ENCODE measurements at regions not wholly inside any gene's neighbourhood (a gene's known extent, or its start where the extent isn't known, plus 50 kb on each side); places are given as distances from the start of the nearest gene placed in this dataset.

DNA sequence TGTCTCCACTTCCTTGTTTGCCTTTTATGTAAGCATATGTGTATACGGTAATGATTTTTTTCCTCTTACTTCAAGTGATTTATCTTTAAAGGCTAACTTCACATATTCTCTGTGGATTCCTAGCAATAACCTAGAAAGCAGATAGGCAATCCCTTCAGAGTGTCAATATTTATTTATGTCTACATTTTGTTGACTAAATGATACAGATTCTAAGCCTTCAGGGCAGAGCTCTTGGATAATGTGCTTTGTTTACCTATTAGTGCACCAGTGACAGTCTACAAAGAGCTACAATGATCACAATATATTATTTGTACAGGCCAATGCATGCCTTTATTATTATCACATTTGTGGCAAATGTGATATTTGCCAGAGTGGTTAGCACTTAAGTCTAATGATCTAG is 406.2 kb downstream of the EFNB2 start:
- Histone ChIP-seq H2AFZ (replicated peaks; ENCODE audit: low read length, poor library complexity) (no peak overlapping the region), H4K8ac (ENCODE audit: low read depth in 2 of 2, low read length in 2 of 2) (no peak overlapping the region), H3K18ac (ENCODE audit: low read depth, low read length) (no peak overlapping the region), H2AK9ac (replicated peaks; ENCODE audit: low read depth, low read length, poor library complexity) (no peak overlapping the region), H4K20me1 (ENCODE audit: insufficient read depth, low read length) (no peaks in the 10 kb centered on the region), H3K4ac (ENCODE audit: low read depth, low read length) (no peak overlapping the region), H3K9ac (ENCODE audit: low read depth, low read length) (no peak overlapping the region), H2BK5ac (ENCODE audit: low read depth, low read length, poor library complexity, severe bottlenecking) (no peak overlapping the region), H3K36me3 (ENCODE audit: control insufficient read depth, insufficient read depth, low read length) (no peaks in the 10 kb centered on the region), H2BK20ac (ENCODE audit: low read depth, low read length) (no peak overlapping the region), H3K56ac (ENCODE audit: extremely low read depth, insufficient read depth, low read length) (no peak overlapping the region), H3K27me3 (ENCODE audit: control insufficient read depth, insufficient read depth, low read length) (no peaks in the 10 kb centered on the region), H3K27ac (ENCODE audit: insufficient read depth, low read length) (no peak overlapping the region), H2BK120ac (ENCODE audit: low read depth, low read length) (no peak overlapping the region), H3K23ac (ENCODE audit: low read depth, low read length) (no peak overlapping the region), H3K14ac (replicated peaks; ENCODE audit: low read depth, low read length) (no peak overlapping the region), H3K9me3 (ENCODE audit: control insufficient read depth, insufficient read depth, low read length) (peaks cover 2% of the 10 kb centered on the region; the same call in 1 of the 2 replicates), H3K4me1 (ENCODE audit: control insufficient read depth, insufficient read depth, low read length) (peaks cover 9% of the 10 kb centered on the region), H3K79me1 (ENCODE audit: low read depth in 1 of 2, low read length in 2 of 2) (no peaks in the 10 kb centered on the region), H4K91ac (ENCODE audit: insufficient read depth, low read depth, low read length) (no peak overlapping the region), H3K9me1 (ENCODE audit: insufficient read depth, low read length) (peaks cover 8% of the 10 kb centered on the region; the same call in 1 of the 2 replicates), H3K4me3 (ENCODE audit: insufficient read depth, low read depth, low read length) (no peak overlapping the region), H4K5ac (ENCODE audit: low read depth, low read length) (no peak overlapping the region), H2AK5ac (ENCODE audit: low read depth, low read length) (no peak overlapping the region), H2BK15ac (ENCODE audit: low read depth, low read length) (no peak overlapping the region), H3K4me2 (ENCODE audit: low read depth, low read length) (no peak overlapping the region)
- BruUV-seq (replicated peaks) = no TSS peak
- CTCF ChIA-PET = interaction anchor here (0.7 kb wide), 1 partner anchor 22 kb away, joined by 3 read pairs; no protein-coding TSS in a partner anchor
- TF ChIP-seq CEBPB (IDR thresholded peaks at IDR 0.05; ENCODE audit: low read depth, low read length) = no peak
- TF ChIP-seq NFE2L2 (IDR thresholded peaks at IDR 0.05; ENCODE audit: low read depth, low read length) = no peak
- TF ChIP-seq BHLHE40 (IDR thresholded peaks at IDR 0.05; ENCODE audit: low read depth, low read length) = no peak
- TF ChIP-seq RCOR1 (IDR thresholded peaks at IDR 0.05; ENCODE audit: insufficient replicate concordance, low read length) = no peak
- TF ChIP-seq MAFK (IDR thresholded peaks at IDR 0.05; ENCODE audit: low read depth, low read length) = no peak
- in situ Hi-C loops (cut with MboI; ENCODE audit: low sequenced_read_pairs) (no loop called here), intact Hi-C loops (cut with micrococcal nuclease) (no loop called here), dilution Hi-C loops (cut with HindIII; ENCODE audit: low sequenced_read_pairs, unreplicated experiment) (no loop called here)
- no peak for DNase-seq
- no peak for ATAC-seq (ENCODE audit: low read depth)
- POLR2A ChIA-PET (ENCODE audit: unreplicated experiment) = no interaction called here
- no CpG with 5 or more reads among the region's 1 CpG for WGBS, 2 experiments (ENCODE audit: extremely low coverage in 2 of 2, insufficient read length in 1 of 2)

Data from IMR-90 (cell line).